HUES64 (cell line): ENCODE measurements at regions not wholly inside any gene's neighbourhood (a gene's known extent, or its start where the extent isn't known, plus 50 kb on each side); places are given as distances from the start of the nearest gene placed in this dataset.

Experiments used
- H3K27ac ChIP-seq: 2 replicates; pipeline ENCODE4 v1.7.0; 2013; ENCODE audit warnings: low read depth, low read length, inconsistent platforms
- H3K27me3 ChIP-seq: 2 replicates; pipeline ENCODE4 v1.6.1; 2013; ENCODE audit warnings: mild to moderate bottlenecking, low read length; ENCODE audit not compliant: insufficient read depth
- H3K36me3 ChIP-seq: 2 replicates; pipeline ENCODE4 v1.6.1; 2013; ENCODE audit warnings: mild to moderate bottlenecking, low read length; ENCODE audit not compliant: insufficient read depth
- H3K4me1 ChIP-seq: 2 replicates; pipeline ENCODE4 v1.6.1; 2013; ENCODE audit warnings: mild to moderate bottlenecking, low read length, moderate library complexity; ENCODE audit not compliant: insufficient read depth
- H3K4me3 ChIP-seq: 2 replicates; pipeline ENCODE4 v1.5.1; 2013; ENCODE audit warnings: mild to moderate bottlenecking, low read length, moderate library complexity
- H3K9ac ChIP-seq: 2 replicates; pipeline ENCODE4 v1.6.1; 2013; ENCODE audit warnings: mild to moderate bottlenecking, low read depth, low read length
- H3K9me3 ChIP-seq: 2 replicates; pipeline ENCODE4 v1.6.1; 2013; ENCODE audit warnings: low read depth, low read length; ENCODE audit not compliant: insufficient read depth
- WGBS: fragments of 150-250, 120-280 bp; methylation state at CpG from one replicate; pipeline ENCODE4 v1.1.7; 2013; ENCODE audit warnings: missing lambda C conversion rate; 5-methylcytosine and 5-hydroxymethylcytosine counted together

- Histone ChIP-seq H3K36me3 (no peaks in the 10 kb centered on the region), H3K27ac (no peak overlapping the region), H3K9ac (no peak overlapping the region), H3K27me3 (no peaks in the 10 kb centered on the region), H3K4me3 (no peak overlapping the region), H3K9me3 (no peaks in the 10 kb centered on the region), H3K4me1 (no peaks in the 10 kb centered on the region)
- 65% methylated on average over 3 of the region's 3 CpGs for WGBS
Observed at GRCh38 chr13:40456397-40456953, 210.0 kb downstream of the FOXO1 start.

GRCh38 chr13:40456979-40457553 is 209.4 kb downstream of the FOXO1 start:
- 86% methylated on average over 8 of the region's 8 CpGs for WGBS
- Histone ChIP-seq H3K27ac (no peak overlapping the region), H3K4me3 (no peak overlapping the region), H3K9ac (no peak overlapping the region), H3K9me3 (no peaks in the 10 kb centered on the region), H3K36me3 (no peaks in the 10 kb centered on the region), H3K27me3 (no peaks in the 10 kb centered on the region), H3K4me1 (no peaks in the 10 kb centered on the region)

GRCh38 chr13:40457929-40458719 is 208.3 kb downstream of the FOXO1 start:
- Histone ChIP-seq H3K27me3 (no peaks in the 10 kb centered on the region), H3K4me1 (no peaks in the 10 kb centered on the region), H3K9me3 (no peaks in the 10 kb centered on the region), H3K9ac (no peak overlapping the region), H3K4me3 (no peak overlapping the region), H3K27ac (no peak overlapping the region), H3K36me3 (no peaks in the 10 kb centered on the region)
- WGBS: 96% methylated on average over 11 of the region's 12 CpGs

- no peaks in the 10 kb centered on the region for H3K4me1 ChIP-seq
- H3K9ac ChIP-seq: no peak overlapping the region
- H3K27ac ChIP-seq: no peak overlapping the region
- H3K36me3 ChIP-seq: no peaks in the 10 kb centered on the region
- H3K27me3 ChIP-seq: no peaks in the 10 kb centered on the region
- no peaks in the 10 kb centered on the region for H3K9me3 ChIP-seq
- WGBS: 92% methylated on average over 7 of the region's 7 CpGs
- no peak overlapping the region for H3K4me3 ChIP-seq
Observed at GRCh38 chr13:40458720-40458990, 207.8 kb downstream of the FOXO1 start.

- H3K9me3 ChIP-seq: no peaks in the 10 kb centered on the region
- H3K4me1 ChIP-seq: no peaks in the 10 kb centered on the region
- no peak overlapping the region for H3K27ac ChIP-seq
- H3K27me3 ChIP-seq: no peaks in the 10 kb centered on the region
- no peak overlapping the region for H3K9ac ChIP-seq
- WGBS: 91% methylated on average over 3 of the region's 3 CpGs
- H3K4me3 ChIP-seq: no peak overlapping the region
- no peaks in the 10 kb centered on the region for H3K36me3 ChIP-seq
Observed at GRCh38 chr13:40460116-40460515, 206.3 kb downstream of the FOXO1 start.

GRCh38 chr13:40464337-40465014 is 202.0 kb downstream of the FOXO1 start:
- H3K27me3 ChIP-seq: no peaks in the 10 kb centered on the region
- no peaks in the 10 kb centered on the region for H3K4me1 ChIP-seq
- no peaks in the 10 kb centered on the region for H3K36me3 ChIP-seq
- H3K27ac ChIP-seq: no peak overlapping the region
- no peaks in the 10 kb centered on the region for H3K9me3 ChIP-seq
- H3K9ac ChIP-seq: no peak overlapping the region
- H3K4me3 ChIP-seq: no peak overlapping the region
- WGBS: 96% methylated on average over 12 of the region's 12 CpGs

GRCh38 chr13:40465015-40465390 is 201.4 kb downstream of the FOXO1 start:
- H3K27me3 ChIP-seq: no peaks in the 10 kb centered on the region
- H3K9me3 ChIP-seq: no peaks in the 10 kb centered on the region
- no peaks in the 10 kb centered on the region; the same call in 1 of the 2 replicates for H3K4me1 ChIP-seq
- 95% methylated on average over 3 of the region's 3 CpGs for WGBS
- no peak overlapping the region for H3K9ac ChIP-seq
- no peaks in the 10 kb centered on the region for H3K36me3 ChIP-seq
- H3K4me3 ChIP-seq: no peak overlapping the region
- H3K27ac ChIP-seq: no peak overlapping the region

- WGBS: 97% methylated on average over 6 of the region's 6 CpGs
- Histone ChIP-seq H3K36me3 (no peaks in the 10 kb centered on the region), H3K9ac (no peak overlapping the region), H3K4me3 (no peak overlapping the region), H3K27me3 (no peaks in the 10 kb centered on the region), H3K9me3 (no peaks in the 10 kb centered on the region), H3K27ac (no peak overlapping the region), H3K4me1 (no peaks in the 10 kb centered on the region; the same call in 1 of the 2 replicates)
Observed at GRCh38 chr13:40466272-40466671, 200.2 kb downstream of the FOXO1 start.

GRCh38 chr13:40468227-40468838 is 198.1 kb downstream of the FOXO1 start:
- no peaks in the 10 kb centered on the region for H3K27me3 ChIP-seq
- H3K9me3 ChIP-seq: no peaks in the 10 kb centered on the region
- H3K27ac ChIP-seq: no peak overlapping the region
- H3K4me1 ChIP-seq: no peaks in the 10 kb centered on the region; the same call in 1 of the 2 replicates
- no peak overlapping the region for H3K9ac ChIP-seq
- H3K36me3 ChIP-seq: no peaks in the 10 kb centered on the region
- no peak overlapping the region for H3K4me3 ChIP-seq
- 88% methylated on average over 2 of the region's 2 CpGs for WGBS

GRCh38 chr13:40469581-40470310 is 196.7 kb downstream of the FOXO1 start:
- WGBS: 91% methylated on average over 12 of the region's 12 CpGs
- H3K9ac ChIP-seq: no peak overlapping the region
- H3K36me3 ChIP-seq: no peaks in the 10 kb centered on the region
- no peak overlapping the region for H3K4me3 ChIP-seq
- H3K27me3 ChIP-seq: no peaks in the 10 kb centered on the region
- H3K27ac ChIP-seq: no peak overlapping the region
- no peaks in the 10 kb centered on the region; the same call in 1 of the 2 replicates for H3K4me1 ChIP-seq
- no peaks in the 10 kb centered on the region for H3K9me3 ChIP-seq
